ENCODE measurements at regions not wholly inside any gene's neighbourhood (a gene's known extent, or its start where the extent isn't known, plus 50 kb on each side); places are given as distances from the start of the nearest gene placed in this dataset.

DNA sequence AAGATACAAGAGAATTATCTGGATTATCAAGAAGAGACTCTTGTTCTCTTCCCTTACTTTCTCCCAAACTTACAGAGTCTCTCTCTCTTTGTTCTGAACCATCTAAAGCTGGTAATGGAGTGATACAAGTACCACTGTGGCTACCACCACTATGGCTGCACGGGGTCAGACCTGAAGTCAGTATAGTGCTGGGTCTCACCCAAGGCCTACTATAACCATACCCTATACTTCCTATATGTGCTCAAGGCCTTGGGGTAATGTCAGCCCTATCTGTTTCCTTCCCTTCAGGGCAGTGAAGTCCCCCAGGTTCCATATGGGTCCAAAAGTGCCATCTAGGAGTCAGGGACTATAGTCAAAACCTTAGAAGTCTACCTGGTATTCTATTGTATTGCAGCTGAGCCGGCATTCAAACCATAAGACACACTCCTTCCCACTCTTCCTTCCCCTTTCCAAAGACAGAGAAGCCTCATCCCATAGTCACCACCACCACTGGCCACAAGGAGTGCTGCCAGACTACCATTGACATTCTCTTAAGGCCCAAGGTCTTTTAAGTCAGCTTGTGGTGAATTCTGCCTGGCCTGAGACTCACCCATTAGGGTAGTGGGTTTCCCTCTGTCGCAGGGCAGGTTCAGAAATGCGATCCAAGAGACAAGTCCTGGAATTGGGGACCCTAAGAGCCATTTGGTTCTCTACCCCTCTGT lies 615.0 kb upstream of the NECTIN3 start:
- H3K4me2 ChIP-seq (ENCODE audit: low read length): no peak overlapping the region
- H3K27me3 ChIP-seq (ENCODE audit: control insufficient read depth, insufficient read depth, low read length): no peaks in the 10 kb centered on the region
- H3K9me3 ChIP-seq (replicated peaks; ENCODE audit: low read length): no peaks in the 10 kb centered on the region
- H3K4me3 ChIP-seq (ENCODE audit: low read length): no peak overlapping the region
- H3K36me3 ChIP-seq (ENCODE audit: insufficient read depth, low read length): no peaks in the 10 kb centered on the region
- no peaks in the 10 kb centered on the region for H3K4me1 ChIP-seq (ENCODE audit: control insufficient read depth, insufficient read depth, low read length)
- H3K9ac ChIP-seq (ENCODE audit: low read depth, low read length): no peak overlapping the region

GRCh38 chr3:110457508-110457907 lies 614.1 kb upstream of the NECTIN3 start:
- Histone ChIP-seq H3K36me3 (ENCODE audit: insufficient read depth, low read length) (no peaks in the 10 kb centered on the region), H3K27me3 (ENCODE audit: control insufficient read depth, insufficient read depth, low read length) (no peaks in the 10 kb centered on the region), H3K4me1 (ENCODE audit: control insufficient read depth, insufficient read depth, low read length) (no peaks in the 10 kb centered on the region), H3K4me3 (ENCODE audit: low read length) (no peak overlapping the region), H3K9me3 (replicated peaks; ENCODE audit: low read length) (no peaks in the 10 kb centered on the region), H3K9ac (ENCODE audit: low read depth, low read length) (no peak overlapping the region), H3K4me2 (ENCODE audit: low read length) (no peak overlapping the region)

DNA sequence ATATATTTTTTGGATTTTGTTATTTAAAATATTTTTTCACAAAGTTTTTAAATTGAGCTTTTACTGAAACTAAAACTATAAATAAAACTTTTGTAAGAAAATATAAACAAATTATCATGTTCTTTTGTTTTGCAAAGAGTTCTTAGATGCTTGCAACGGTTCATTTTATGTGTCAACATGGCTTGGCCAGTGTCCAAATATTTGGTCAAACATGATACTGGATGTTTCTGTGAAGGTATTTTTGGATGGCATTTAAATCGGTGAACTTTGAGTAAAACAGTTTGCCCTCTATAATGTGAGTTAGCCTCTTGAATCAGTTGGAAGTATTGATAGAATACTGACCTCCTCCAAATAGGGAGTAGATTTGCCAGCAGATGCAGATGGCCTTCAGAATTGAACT lies 612.6 kb upstream of the NECTIN3 start:
- H3K4me3 ChIP-seq (ENCODE audit: low read length): no peak overlapping the region
- no peaks in the 10 kb centered on the region for H3K9me3 ChIP-seq (replicated peaks; ENCODE audit: low read length)
- H3K27me3 ChIP-seq (ENCODE audit: control insufficient read depth, insufficient read depth, low read length): no peaks in the 10 kb centered on the region
- H3K36me3 ChIP-seq (ENCODE audit: insufficient read depth, low read length): no peaks in the 10 kb centered on the region
- no peak overlapping the region for H3K4me2 ChIP-seq (ENCODE audit: low read length)
- H3K4me1 ChIP-seq (ENCODE audit: control insufficient read depth, insufficient read depth, low read length): no peaks in the 10 kb centered on the region
- H3K9ac ChIP-seq (ENCODE audit: low read depth, low read length): no peak overlapping the region

GRCh38 chr3:110470310-110470709 lies 601.3 kb upstream of the NECTIN3 start:
- no peaks in the 10 kb centered on the region for H3K36me3 ChIP-seq (ENCODE audit: insufficient read depth, low read length)
- no peaks in the 10 kb centered on the region for H3K27me3 ChIP-seq (ENCODE audit: control insufficient read depth, insufficient read depth, low read length)
- no peak overlapping the region for H3K4me3 ChIP-seq (ENCODE audit: low read length)
- H3K9me3 ChIP-seq (replicated peaks; ENCODE audit: low read length): no peaks in the 10 kb centered on the region
- H3K4me2 ChIP-seq (ENCODE audit: low read length): no peak overlapping the region
- H3K9ac ChIP-seq (ENCODE audit: low read depth, low read length): no peak overlapping the region
- no peaks in the 10 kb centered on the region for H3K4me1 ChIP-seq (ENCODE audit: control insufficient read depth, insufficient read depth, low read length)

DNA sequence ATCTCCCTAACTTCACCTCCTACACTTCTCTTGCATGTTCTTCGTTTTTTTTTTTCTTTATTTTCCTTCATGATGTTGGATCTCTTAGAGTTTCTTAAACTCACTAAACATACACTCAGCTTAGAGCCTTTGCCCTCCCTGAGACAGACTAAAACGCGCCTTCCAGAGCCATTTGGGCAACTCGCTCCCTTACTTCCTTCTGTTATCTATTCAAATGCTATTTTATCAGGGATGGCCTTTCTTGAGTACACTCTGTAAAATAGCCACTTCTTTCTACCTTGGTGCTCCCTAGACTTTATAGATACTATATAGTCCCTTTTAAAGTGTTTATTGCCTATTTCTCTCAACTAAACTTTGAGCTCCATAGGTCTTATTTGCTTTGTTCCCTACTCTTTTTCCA lies 598.2 kb upstream of the NECTIN3 start:
- Histone ChIP-seq H3K4me3 (ENCODE audit: low read length) (no peak overlapping the region), H3K27me3 (ENCODE audit: control insufficient read depth, insufficient read depth, low read length) (no peaks in the 10 kb centered on the region), H3K9me3 (replicated peaks; ENCODE audit: low read length) (no peaks in the 10 kb centered on the region), H3K4me2 (ENCODE audit: low read length) (no peak overlapping the region), H3K9ac (ENCODE audit: low read depth, low read length) (no peak overlapping the region), H3K36me3 (ENCODE audit: insufficient read depth, low read length) (no peaks in the 10 kb centered on the region), H3K4me1 (ENCODE audit: control insufficient read depth, insufficient read depth, low read length) (peaks cover 6% of the 10 kb centered on the region)

DNA sequence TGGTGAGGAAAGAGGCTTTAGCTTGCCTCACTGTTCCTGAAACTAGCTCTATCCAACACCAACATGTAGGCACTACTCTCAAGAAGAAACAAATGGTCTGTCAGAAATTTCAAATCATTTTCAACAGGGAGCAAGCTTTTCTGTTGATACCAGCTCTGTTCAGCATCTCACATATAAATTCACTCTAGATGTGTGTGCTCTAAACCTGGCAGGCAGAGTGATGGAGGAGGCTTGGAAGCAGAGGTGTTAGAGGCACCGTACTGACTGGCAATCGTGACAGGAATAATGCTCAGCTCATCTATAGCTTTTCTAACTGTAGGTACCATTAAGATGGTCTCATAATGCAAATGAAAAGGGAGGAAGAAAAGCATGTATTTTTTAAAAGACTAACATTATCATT lies 597.2 kb upstream of the NECTIN3 start:
- H3K9ac ChIP-seq (ENCODE audit: low read depth, low read length): no peak overlapping the region
- peaks cover 10% of the 10 kb centered on the region for H3K4me1 ChIP-seq (ENCODE audit: control insufficient read depth, insufficient read depth, low read length)
- H3K36me3 ChIP-seq (ENCODE audit: insufficient read depth, low read length): no peaks in the 10 kb centered on the region

GRCh38 chr3:110478377-110479054 lies 593.1 kb upstream of the NECTIN3 start:
- Histone ChIP-seq H3K4me3 (ENCODE audit: low read length) (no peak overlapping the region), H3K4me1 (ENCODE audit: control insufficient read depth, insufficient read depth, low read length) (peaks cover 10% of the 10 kb centered on the region), H3K9ac (ENCODE audit: low read depth, low read length) (no peak overlapping the region), H3K36me3 (ENCODE audit: insufficient read depth, low read length) (no peaks in the 10 kb centered on the region), H3K4me2 (ENCODE audit: low read length) (no peak overlapping the region), H3K27me3 (ENCODE audit: control insufficient read depth, insufficient read depth, low read length) (no peaks in the 10 kb centered on the region), H3K9me3 (replicated peaks; ENCODE audit: low read length) (no peaks in the 10 kb centered on the region)

More for the DNA sequence above, 597.2 kb upstream of the NECTIN3 start:
- H3K4me2 ChIP-seq (ENCODE audit: low read length): no peak overlapping the region
- no peaks in the 10 kb centered on the region for H3K27me3 ChIP-seq (ENCODE audit: control insufficient read depth, insufficient read depth, low read length)
- no peak overlapping the region for H3K4me3 ChIP-seq (ENCODE audit: low read length)
- no peaks in the 10 kb centered on the region for H3K9me3 ChIP-seq (replicated peaks; ENCODE audit: low read length)

- H3K4me2 ChIP-seq (ENCODE audit: low read length): no peak overlapping the region
- no peaks in the 10 kb centered on the region for H3K36me3 ChIP-seq (ENCODE audit: insufficient read depth, low read length)
- no peaks in the 10 kb centered on the region for H3K27me3 ChIP-seq (ENCODE audit: control insufficient read depth, insufficient read depth, low read length)
- peaks cover 10% of the 10 kb centered on the region for H3K4me1 ChIP-seq (ENCODE audit: control insufficient read depth, insufficient read depth, low read length)
- H3K9ac ChIP-seq (ENCODE audit: low read depth, low read length): no peak overlapping the region
- no peak overlapping the region for H3K4me3 ChIP-seq (ENCODE audit: low read length)
- no peaks in the 10 kb centered on the region for H3K9me3 ChIP-seq (replicated peaks; ENCODE audit: low read length)
Observed at GRCh38 chr3:110479731-110480130, 591.9 kb upstream of the NECTIN3 start.

- Histone ChIP-seq H3K4me1 (ENCODE audit: control insufficient read depth, insufficient read depth, low read length) (peaks cover 5% of the 10 kb centered on the region), H3K4me3 (ENCODE audit: low read length) (no peak overlapping the region), H3K9me3 (replicated peaks; ENCODE audit: low read length) (no peaks in the 10 kb centered on the region), H3K27me3 (ENCODE audit: control insufficient read depth, insufficient read depth, low read length) (no peaks in the 10 kb centered on the region), H3K36me3 (ENCODE audit: insufficient read depth, low read length) (no peaks in the 10 kb centered on the region), H3K4me2 (ENCODE audit: low read length) (no peak overlapping the region), H3K9ac (ENCODE audit: low read depth, low read length) (peak overlapping the region; percentile 20)
Observed at GRCh38 chr3:110485389-110485788, 586.2 kb upstream of the NECTIN3 start.

- Histone ChIP-seq H3K27me3 (ENCODE audit: control insufficient read depth, insufficient read depth, low read length) (no peaks in the 10 kb centered on the region), H3K4me1 (ENCODE audit: control insufficient read depth, insufficient read depth, low read length) (peaks cover 5% of the 10 kb centered on the region), H3K4me3 (ENCODE audit: low read length) (no peak overlapping the region), H3K9me3 (replicated peaks; ENCODE audit: low read length) (no peaks in the 10 kb centered on the region), H3K9ac (ENCODE audit: low read depth, low read length) (no peak overlapping the region), H3K36me3 (ENCODE audit: insufficient read depth, low read length) (no peaks in the 10 kb centered on the region), H3K4me2 (ENCODE audit: low read length) (no peak overlapping the region)
Observed at GRCh38 chr3:110487840-110488239, 583.8 kb upstream of the NECTIN3 start.

GRCh38 chr3:110491413-110491812 lies 580.2 kb upstream of the NECTIN3 start:
- Histone ChIP-seq H3K36me3 (ENCODE audit: insufficient read depth, low read length) (no peaks in the 10 kb centered on the region), H3K9ac (ENCODE audit: low read depth, low read length) (no peak overlapping the region), H3K27me3 (ENCODE audit: control insufficient read depth, insufficient read depth, low read length) (no peaks in the 10 kb centered on the region), H3K4me2 (ENCODE audit: low read length) (no peak overlapping the region), H3K9me3 (replicated peaks; ENCODE audit: low read length) (no peaks in the 10 kb centered on the region), H3K4me3 (ENCODE audit: low read length) (no peak overlapping the region), H3K4me1 (ENCODE audit: control insufficient read depth, insufficient read depth, low read length) (no peaks in the 10 kb centered on the region)

- H3K27me3 ChIP-seq (ENCODE audit: control insufficient read depth, insufficient read depth, low read length): no peaks in the 10 kb centered on the region
- H3K4me2 ChIP-seq (ENCODE audit: low read length): no peak overlapping the region
- no peaks in the 10 kb centered on the region for H3K36me3 ChIP-seq (ENCODE audit: insufficient read depth, low read length)
- no peaks in the 10 kb centered on the region for H3K9me3 ChIP-seq (replicated peaks; ENCODE audit: low read length)
- no peak overlapping the region for H3K4me3 ChIP-seq (ENCODE audit: low read length)
- H3K4me1 ChIP-seq (ENCODE audit: control insufficient read depth, insufficient read depth, low read length): no peaks in the 10 kb centered on the region
- H3K9ac ChIP-seq (ENCODE audit: low read depth, low read length): no peak overlapping the region
Observed at GRCh38 chr3:110492876-110493275, 578.7 kb upstream of the NECTIN3 start.
